GM23338 (cell line): ENCODE measurements at regions not wholly inside any gene's neighbourhood (a gene's known extent, or its start where the extent isn't known, plus 50 kb on each side); places are given as distances from the start of the nearest gene placed in this dataset.

ENCODE experiments used
- ATAC-seq: fragments of 200-7000 bp; cut with Tn5 transposase; 3 replicates; pipeline ENCODE4 v1.9.1; 2020
- DNase-seq: peaks from one replicate; pipeline ENCODE4 v3.0.0-alpha.2; 2015; ENCODE audit warnings: low spot score
- H2AFZ ChIP-seq: fragments of 200-600 bp; sonication (generic); 2 replicates; pipeline ENCODE4 v1.8.0; 2016; ENCODE audit warnings: antibody characterized with exemption, mild to moderate bottlenecking, moderate library complexity
- H3F3A ChIP-seq: fragments of 200-600 bp; sonication (generic); replicated peaks from 2 replicates; pipeline ENCODE4 v1.8.0; 2017; ENCODE audit warnings: antibody characterized with exemption, mixed run types, low read depth
- H3K27ac ChIP-seq: fragments of 200-600 bp; sonication (generic); 2 replicates; pipeline ENCODE4 v1.6.1; 2016; ENCODE audit warnings: low read depth
- H3K27me3 ChIP-seq: fragments of 200-600 bp; sonication (generic); 2 replicates; pipeline ENCODE4 v1.8.0; 2016; ENCODE audit warnings: mild to moderate bottlenecking, mixed run types, moderate library complexity; ENCODE audit not compliant: insufficient read depth
- H3K36me3 ChIP-seq: fragments of 200-600 bp; sonication (generic); 2 replicates; pipeline ENCODE4 v1.8.0; 2016; ENCODE audit warnings: mild to moderate bottlenecking; ENCODE audit not compliant: insufficient read depth
- H3K4me1 ChIP-seq: fragments of 200-600 bp; sonication (generic); 2 replicates; pipeline ENCODE4 v1.8.0; 2016; ENCODE audit warnings: mild to moderate bottlenecking, moderate library complexity; ENCODE audit not compliant: insufficient read depth
- H3K4me2 ChIP-seq: fragments of 200-600 bp; sonication (generic); 2 replicates; pipeline ENCODE4 v1.7.1; 2017; ENCODE audit warnings: mixed run types
- H3K4me3 ChIP-seq: fragments of 200-600 bp; sonication (generic); 2 replicates; pipeline ENCODE4 v1.6.1; 2016; ENCODE audit warnings: mixed run types
- H3K79me2 ChIP-seq: fragments of 200-600 bp; sonication (generic); replicated peaks from 2 replicates; pipeline ENCODE4 v1.8.0; 2017; ENCODE audit warnings: mild to moderate bottlenecking; ENCODE audit not compliant: insufficient read depth
- H3K9me2 ChIP-seq: fragments of 200-600 bp; sonication (generic); 2 replicates; pipeline ENCODE4 v1.8.0; 2017; ENCODE audit not compliant: insufficient read depth
- H4K20me1 ChIP-seq: fragments of 200-600 bp; sonication (generic); replicated peaks from 2 replicates; pipeline ENCODE4 v1.8.0; 2017; ENCODE audit warnings: mild to moderate bottlenecking; ENCODE audit not compliant: insufficient read depth
- H3K27ac Mint-ChIP-seq: 2 replicates; pipeline ENCODE4 v1.8.0; 2020; ENCODE audit warnings: inconsistent platforms, mild to moderate bottlenecking, moderate library complexity, mixed read lengths
- H3K27me3 Mint-ChIP-seq: 3 replicates; pipeline ENCODE4 v1.8.0; 2022; ENCODE audit warnings: low read depth, mild to moderate bottlenecking, moderate library complexity, mixed read lengths, inconsistent platforms; ENCODE audit not compliant: insufficient read depth, poor library complexity
- H3K36me3 Mint-ChIP-seq: 3 replicates; pipeline ENCODE4 v1.8.0; 2021; ENCODE audit warnings: low read depth, mild to moderate bottlenecking, inconsistent platforms, moderate library complexity, mixed read lengths
- H3K4me1 Mint-ChIP-seq: 3 replicates; pipeline ENCODE4 v1.8.0; 2020; ENCODE audit warnings: mild to moderate bottlenecking, inconsistent platforms, mixed read lengths
- H3K4me3 Mint-ChIP-seq: 3 replicates; pipeline ENCODE4 v1.8.0; 2021; ENCODE audit warnings: moderate library complexity, mild to moderate bottlenecking, inconsistent platforms, mixed read lengths
- H3K9me3 Mint-ChIP-seq: 3 replicates; pipeline ENCODE4 v1.8.0; 2020; ENCODE audit warnings: moderate library complexity, mild to moderate bottlenecking, inconsistent platforms, mixed read lengths
- CREB1 ChIP-seq: fragments of 250-450 bp; sonication (Bioruptor Pico); IDR thresholded peaks from 2 replicates; pipeline ENCODE4 v1.5.0; 2020; ENCODE audit warnings: low read depth, mild to moderate bottlenecking, moderate library complexity
- CTCF ChIP-seq, 2 experiments: fragments of 200-600 bp in 1 of 2; sonication (generic) in 1 of 2; conservative IDR thresholded peaks; 2 replicates each; pipeline versions ENCODE4 v1.5.1 to v1.6.1; 2016 to 2017; ENCODE audit warnings: antibody characterized with exemption in 2 of 2, low read depth in 2 of 2, mild to moderate bottlenecking in 2 of 2, moderate library complexity in 1 of 2
- ETS1 ChIP-seq: IDR thresholded peaks from 2 replicates; pipeline ENCODE4 v1.6.1; 2016; ENCODE audit warnings: antibody characterized with exemption
- EZH2 ChIP-seq: fragments of 200-600 bp; sonication (generic); IDR thresholded peaks from one replicate; pipeline ENCODE4 v1.8.0; 2017; ENCODE audit warnings: antibody characterized with exemption, mild to moderate bottlenecking, low read depth; ENCODE audit not compliant: unreplicated experiment
- EZH2phosphoT487 ChIP-seq: fragments of 200-600 bp; sonication (generic); IDR thresholded peaks from one replicate; pipeline ENCODE4 v1.8.1; 2018; ENCODE audit warnings: antibody characterized with exemption; ENCODE audit not compliant: unreplicated experiment
- JUNB ChIP-seq: IDR thresholded peaks from one replicate; pipeline ENCODE4 v1.6.1; 2016; ENCODE audit warnings: antibody characterized with exemption; ENCODE audit not compliant: unreplicated experiment
- NANOG ChIP-seq: IDR thresholded peaks from 2 replicates; pipeline ENCODE4 v1.6.1; 2016; ENCODE audit warnings: antibody characterized with exemption, borderline replicate concordance
- POLR2AphosphoS5 ChIP-seq: IDR thresholded peaks from 2 replicates; pipeline ENCODE4 v1.6.1; 2016; ENCODE audit warnings: antibody characterized with exemption, low read depth
- REST ChIP-seq: IDR thresholded peaks from one replicate; pipeline ENCODE4 v1.6.1; 2018; ENCODE audit warnings: antibody characterized with exemption; ENCODE audit not compliant: unreplicated experiment
- STAT1 ChIP-seq: IDR thresholded peaks from one replicate; pipeline ENCODE4 v1.6.1; 2016; ENCODE audit warnings: antibody characterized with exemption; ENCODE audit not compliant: unreplicated experiment
- ZNF331 ChIP-seq: fragments of 250-450 bp; sonication (Bioruptor Pico); IDR thresholded peaks from 2 replicates; pipeline ENCODE4 v1.5.0; 2020; ENCODE audit warnings: low read depth, mild to moderate bottlenecking, moderate library complexity
- ZNF462 ChIP-seq: fragments of 250-450 bp; sonication (Bioruptor Pico); IDR thresholded peaks from 2 replicates; pipeline ENCODE4 v1.5.0; 2020; ENCODE audit warnings: mild to moderate bottlenecking, moderate library complexity

GRCh38 chr10:33497338-33497737 lies 162.9 kb upstream of the NRP1 start (continued):
- TF ChIP-seq ZNF462 (CRISPR knock-in tag), result no peak
- no peak for TF ChIP-seq NANOG
- no peak for TF ChIP-seq EZH2

GRCh38 chr10:33496096-33496495 lies 161.6 kb upstream of the NRP1 start:
- Histone ChIP-seq H3K9me2 (peaks cover 12% of the 10 kb centered on the region), H3F3A (no peaks in the 10 kb centered on the region), H3K4me2 (no peak overlapping the region), H3K4me1 (no peaks in the 10 kb centered on the region), H3K36me3 (no peaks in the 10 kb centered on the region), H2AFZ (0 out of 2 replicates have a peak overlapping the region, but pooled peaks have one; percentile 21), H3K4me3 (no peak overlapping the region), H3K79me2 (no peaks in the 10 kb centered on the region), H3K27me3 (no peaks in the 10 kb centered on the region), H4K20me1 (no peaks in the 10 kb centered on the region), H3K27ac (no peak overlapping the region)
- no peak for ATAC-seq
- Mint-ChIP-seq H3K4me1 (peaks cover 5% of the 10 kb centered on the region), H3K36me3 (no peaks in the 10 kb centered on the region), H3K9me3 (no peaks in the 10 kb centered on the region; the same call in 2 of the 3 replicates), H3K27ac (no peak overlapping the region), H3K27me3 (peaks cover 2% of the 10 kb centered on the region), H3K4me3 (no peak overlapping the region)
- no peak for DNase-seq
- TF ChIP-seq EZH2phosphoT487 (no peak), POLR2AphosphoS5 (no peak), STAT1 (no peak), REST (no peak), EZH2 (no peak), NANOG (no peak), ZNF331 (CRISPR knock-in tag) (no peak), CTCF (conservative IDR thresholded peaks at IDR 0.05; ENCODE audit: low read depth in 2 of 2) (no peak), ETS1 (no peak), JUNB (no peak), CREB1 (CRISPR knock-in tag) (no peak)
